IPS-18c (cell line): ENCODE measurements at regions not wholly inside any gene's neighbourhood (a gene's known extent, or its start where the extent isn't known, plus 50 kb on each side); places are given as distances from the start of the nearest gene placed in this dataset.
"Not testable (repeated sequence)": the region's sequence is repeated elsewhere in the genome, so short reads cannot be mapped to it uniquely, and the experiment has no call there.

ENCODE experiments used
- H3K4me3 ChIP-seq: 2 replicates; pipeline ENCODE4 v1.7.0; 2013; ENCODE audit warnings: low read depth, mild to moderate bottlenecking, low read length, moderate library complexity; ENCODE audit not compliant: insufficient read depth
- H3K9me3 ChIP-seq: one replicate; pipeline ENCODE4 v1.6.1; 2013; ENCODE audit warnings: mild to moderate bottlenecking, low read length, moderate library complexity; ENCODE audit not compliant: control insufficient read depth, insufficient read depth

GRCh38 chr3:118497274-118497673, 537.4 kb downstream of the IGSF11 start:
- Histone ChIP-seq H3K9me3 (no peaks in the 10 kb centered on the region), H3K4me3 (no peak overlapping the region)

GRCh38 chr3:118501152-118501551, 533.5 kb downstream of the IGSF11 start:
- H3K9me3 ChIP-seq: no peaks in the 10 kb centered on the region
- H3K4me3 ChIP-seq: no peak overlapping the region

- no peak overlapping the region for H3K4me3 ChIP-seq
- H3K9me3 ChIP-seq: no peaks in the 10 kb centered on the region
These were observed 529.7 kb downstream of the IGSF11 start for GRCh38 chr3:118504906-118505305.

- Histone ChIP-seq H3K9me3 (no peaks in the 10 kb centered on the region), H3K4me3 (no peak overlapping the region)
These were observed 528.9 kb downstream of the IGSF11 start for GRCh38 chr3:118505784-118506183.

- no peaks in the 10 kb centered on the region for H3K9me3 ChIP-seq
These were observed 523.2 kb downstream of the IGSF11 start for GRCh38 chr3:118511402-118511801.

GRCh38 chr3:118512301-118512700, 522.3 kb downstream of the IGSF11 start:
- H3K9me3 ChIP-seq: peaks cover 3% of the 10 kb centered on the region

More at GRCh38 chr3:118511402-118511801, 523.2 kb downstream of the IGSF11 start:
- H3K4me3 ChIP-seq: no peak overlapping the region

GRCh38 chr3:118525077-118525476, 509.6 kb downstream of the IGSF11 start:
- no peaks in the 10 kb centered on the region for H3K9me3 ChIP-seq
- H3K4me3 ChIP-seq: no peak overlapping the region

More at GRCh38 chr3:118512301-118512700, 522.3 kb downstream of the IGSF11 start:
- H3K4me3 ChIP-seq: no peak overlapping the region

- Histone ChIP-seq H3K4me3 (no peak overlapping the region), H3K9me3 (no peaks in the 10 kb centered on the region)
These were observed 507.7 kb downstream of the IGSF11 start for GRCh38 chr3:118526758-118527513.

- no peaks in the 10 kb centered on the region for H3K9me3 ChIP-seq
- H3K4me3 ChIP-seq: no peak overlapping the region
These were observed 507.1 kb downstream of the IGSF11 start for GRCh38 chr3:118527514-118528044.

- H3K9me3 ChIP-seq: no peaks in the 10 kb centered on the region
These were observed 505.1 kb downstream of the IGSF11 start for GRCh38 chr3:118529554-118529953.

GRCh38 chr3:118530350-118530922, 504.2 kb downstream of the IGSF11 start:
- Histone ChIP-seq H3K9me3 (no peaks in the 10 kb centered on the region), H3K4me3 (no peak overlapping the region)

More at GRCh38 chr3:118529554-118529953, 505.1 kb downstream of the IGSF11 start:
- no peak overlapping the region for H3K4me3 ChIP-seq

- not testable (repeated sequence) for H3K9me3 ChIP-seq, H3K4me3 ChIP-seq
These were observed 503.7 kb downstream of the IGSF11 start for GRCh38 chr3:118530927-118531356.

GRCh38 chr3:118531816-118532215, 502.8 kb downstream of the IGSF11 start:
- Histone ChIP-seq H3K9me3 (no peaks in the 10 kb centered on the region), H3K4me3 (no peak overlapping the region; the same call in 1 of the 2 replicates)

- Histone ChIP-seq H3K9me3 (no peaks in the 10 kb centered on the region), H3K4me3 (no peak overlapping the region)
These were observed 501.0 kb downstream of the IGSF11 start for GRCh38 chr3:118533676-118534075.

GRCh38 chr3:118534519-118534918, 500.1 kb downstream of the IGSF11 start:
- no peak overlapping the region for H3K4me3 ChIP-seq

GRCh38 chr3:118536764-118537163, 497.9 kb downstream of the IGSF11 start:
- H3K9me3 ChIP-seq: no peaks in the 10 kb centered on the region
- H3K4me3 ChIP-seq: no peak overlapping the region

More at GRCh38 chr3:118534519-118534918, 500.1 kb downstream of the IGSF11 start:
- no peaks in the 10 kb centered on the region for H3K9me3 ChIP-seq

GRCh38 chr3:118537454-118537853, 497.2 kb downstream of the IGSF11 start:
- no peaks in the 10 kb centered on the region for H3K9me3 ChIP-seq
- H3K4me3 ChIP-seq: no peak overlapping the region

- H3K4me3 ChIP-seq: no peak overlapping the region
- H3K9me3 ChIP-seq: no peaks in the 10 kb centered on the region
These were observed 496.5 kb downstream of the IGSF11 start for GRCh38 chr3:118538187-118538586.
